Anterior cingulate cortex (tissue), 58 donors: ENCODE measurements at regions not wholly inside any gene's neighbourhood (a gene's known extent, or its start where the extent isn't known, plus 50 kb on each side); places are given as distances from the start of the nearest gene placed in this dataset.
"Not testable (repeated sequence)": the region's sequence is repeated elsewhere in the genome, so short reads cannot be mapped to it uniquely, and the experiment has no call there.

ENCODE experiments used
- DNase-seq, 58 donors: peaks; one replicate each; lab custom pipeline; 2025; lab: John Stamatoyannopoulos, UW

DNA sequence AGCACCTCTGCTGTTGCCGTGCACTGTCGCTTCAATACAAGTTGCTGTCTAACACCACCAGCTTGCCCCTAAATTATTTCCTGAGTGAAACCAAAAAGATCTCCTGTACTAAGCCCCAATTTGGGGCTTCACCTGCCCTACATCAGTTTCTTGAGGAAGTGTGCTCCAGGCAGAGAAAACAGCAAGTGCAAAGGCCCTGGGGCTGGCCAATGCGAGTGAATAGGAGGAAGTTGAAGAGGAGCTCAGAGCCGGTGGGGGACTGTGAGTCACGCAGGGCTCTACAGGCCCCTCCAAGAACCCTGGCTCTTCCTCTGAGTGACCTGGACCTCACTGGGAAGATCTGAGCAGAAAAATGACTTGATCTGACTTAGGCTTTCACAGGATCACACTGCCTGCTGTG lies 117.2 kb downstream of the IPO8 start:
- no peak for DNase-seq

DNA sequence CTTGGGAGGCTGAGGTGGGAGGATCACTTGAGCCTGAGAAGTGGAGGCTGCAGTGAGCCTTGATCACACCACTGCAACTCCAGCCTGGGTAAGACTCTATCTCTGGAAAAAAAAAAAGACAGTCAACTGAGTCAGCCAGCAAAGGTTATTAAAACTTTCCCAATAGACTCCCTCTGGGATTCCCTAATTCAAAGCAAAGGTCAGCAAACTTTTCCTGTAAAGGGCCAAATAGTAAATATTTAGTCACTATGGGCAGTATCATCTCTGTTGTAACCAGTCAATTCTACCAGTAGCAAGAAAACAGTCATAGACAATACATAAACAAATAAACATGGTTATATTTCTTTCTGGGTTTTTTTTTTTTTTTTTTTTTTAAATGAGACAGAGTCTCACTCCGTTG lies 122.5 kb downstream of the IPO8 start:
- no peak for DNase-seq

DNA sequence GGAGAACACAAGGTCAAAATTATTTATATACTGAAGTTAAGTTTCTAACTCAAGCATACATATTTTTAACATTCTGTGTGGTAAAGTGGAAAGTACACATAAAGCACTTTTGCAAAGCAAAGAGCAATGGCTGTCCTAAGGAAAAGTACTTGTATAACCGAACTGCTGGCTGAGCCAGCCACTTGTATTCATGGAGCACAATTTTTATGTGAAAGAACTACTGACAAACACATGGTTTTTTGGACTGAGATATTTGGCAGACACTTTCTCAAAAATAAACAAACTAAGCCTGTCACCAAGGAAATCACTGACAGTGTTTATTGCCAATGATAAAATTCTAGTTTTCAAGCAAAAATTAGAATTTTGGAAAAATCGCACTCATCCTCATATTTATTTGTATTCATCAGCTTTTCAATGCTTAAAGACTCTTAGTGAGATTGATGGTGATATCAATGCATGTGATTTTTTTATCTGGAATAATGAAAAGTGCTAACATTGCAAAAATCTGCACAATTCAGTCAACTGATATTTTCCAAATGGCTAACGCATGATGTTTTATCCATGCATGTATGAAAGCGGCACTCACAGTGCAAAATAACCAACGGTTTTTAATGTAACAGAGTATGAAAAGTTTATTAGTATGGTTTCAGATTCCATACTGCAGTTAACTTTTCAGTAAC lies 125.3 kb downstream of the IPO8 start:
- no peak for DNase-seq

DNA sequence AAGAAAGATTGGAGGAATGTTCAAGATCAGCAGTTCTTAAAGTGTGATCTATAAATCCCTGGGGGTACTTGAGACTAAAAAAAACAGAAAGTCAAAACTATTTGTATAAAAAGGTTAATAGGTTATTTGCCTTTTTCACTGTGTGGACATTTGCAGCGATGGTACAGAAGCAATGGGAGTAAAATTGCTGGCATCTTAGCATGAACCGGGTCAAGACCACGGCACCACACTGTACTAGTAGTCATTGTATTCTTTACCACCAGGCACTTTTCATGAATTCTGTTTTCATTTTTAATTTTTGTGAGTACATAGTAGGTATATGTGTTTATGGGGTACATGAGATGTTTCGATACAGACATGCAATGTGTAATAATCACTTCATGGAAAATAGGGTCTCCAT lies 126.2 kb downstream of the IPO8 start:
- no peak for DNase-seq

DNA sequence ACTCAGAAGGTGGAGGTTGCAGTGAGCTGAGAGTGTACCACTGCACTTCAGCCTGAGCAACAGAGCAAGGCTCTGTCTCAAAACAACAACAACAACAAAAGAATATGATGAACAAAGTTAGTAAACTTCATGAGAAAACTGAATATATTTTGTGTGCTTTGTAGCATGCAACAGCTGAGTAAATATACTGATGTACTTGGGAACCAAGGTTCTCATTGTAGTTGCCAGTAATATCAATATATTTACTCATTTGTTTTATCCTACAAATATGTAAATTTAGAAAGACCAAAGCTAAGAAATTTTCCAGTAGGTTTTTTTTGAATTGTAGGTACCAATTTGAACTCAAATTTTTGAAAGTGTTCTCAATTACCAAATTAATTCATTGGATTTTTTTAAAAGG lies 127.2 kb downstream of the IPO8 start:
- no peak for DNase-seq

DNA sequence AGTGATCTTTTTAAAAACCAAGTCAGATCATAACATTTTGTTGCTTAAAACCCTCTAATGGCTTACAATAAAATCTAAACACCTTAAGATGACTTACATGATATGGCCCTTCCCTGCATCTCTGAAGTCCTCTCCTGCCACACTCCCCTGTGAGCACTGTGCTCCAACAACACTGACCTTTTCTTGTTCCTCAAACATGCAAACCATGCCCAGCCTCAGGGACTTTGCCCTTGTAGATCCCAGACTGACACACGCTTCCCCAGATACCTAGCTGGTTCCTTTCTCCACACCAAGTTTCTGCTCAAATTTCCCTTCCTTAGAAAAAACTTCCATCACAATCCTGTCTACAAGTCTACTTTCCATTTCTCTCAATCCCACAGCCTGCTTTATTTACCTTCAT lies 128.6 kb downstream of the IPO8 start:
- DNase-seq: no peak

DNA sequence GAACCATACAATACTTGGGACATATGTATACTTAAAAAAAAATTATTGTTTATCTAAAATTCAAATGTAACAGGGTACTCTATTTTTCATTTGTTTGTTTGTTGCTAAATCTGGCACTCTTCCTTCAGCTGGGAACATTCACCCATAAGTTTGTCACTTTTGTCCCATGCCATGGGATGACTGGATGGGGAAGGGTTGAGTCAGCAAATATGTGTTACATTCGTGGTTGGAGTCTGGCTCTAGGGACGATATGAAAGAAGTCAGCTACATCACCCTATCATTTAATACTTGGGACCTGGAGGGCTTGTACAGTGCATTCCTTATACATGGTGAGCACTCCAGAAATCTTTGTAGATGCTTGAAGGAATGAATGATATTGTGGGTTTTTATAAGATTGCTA lies 131.3 kb downstream of the IPO8 start:
- no peak for DNase-seq

DNA sequence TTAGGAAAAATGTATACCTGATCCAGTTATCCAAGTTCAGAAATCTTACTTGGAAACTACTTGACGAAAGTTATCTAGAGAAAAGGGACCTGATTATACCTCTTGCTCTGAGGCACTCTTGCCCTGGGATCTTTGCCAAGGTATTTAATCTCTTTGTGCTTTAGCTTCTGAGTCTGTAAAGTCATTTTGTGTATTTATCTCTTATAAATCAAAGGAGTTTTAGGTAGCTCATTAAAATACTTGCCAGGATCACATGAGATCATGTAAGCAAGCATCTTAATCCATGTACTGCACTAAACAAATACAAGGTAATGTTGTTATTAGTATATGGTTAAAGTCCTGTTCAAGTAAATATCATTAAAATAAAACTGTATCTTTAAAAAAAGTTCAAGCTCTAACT lies 147.5 kb downstream of the IPO8 start:
- no peak for DNase-seq

DNA sequence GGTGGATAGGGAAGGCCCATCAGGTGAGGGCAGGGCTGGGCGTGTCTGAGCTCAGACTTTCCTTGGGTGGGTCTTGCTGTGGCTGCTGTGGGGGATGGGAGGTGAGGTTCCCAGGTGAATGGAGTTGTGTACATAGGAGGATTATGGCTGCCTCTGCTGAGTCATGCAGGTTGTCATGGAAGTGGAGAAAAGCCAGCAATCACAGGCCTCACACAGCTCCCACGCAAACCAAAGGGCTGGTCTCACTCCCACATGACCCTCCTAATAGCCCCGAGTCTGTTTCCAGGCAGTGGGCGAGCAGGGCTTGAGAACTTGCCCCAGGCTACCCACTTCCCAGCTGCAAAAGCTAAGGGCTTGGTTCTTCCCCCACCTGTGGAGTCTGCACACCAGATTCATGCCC lies 149.5 kb downstream of the IPO8 start:
- no peak for DNase-seq

DNA sequence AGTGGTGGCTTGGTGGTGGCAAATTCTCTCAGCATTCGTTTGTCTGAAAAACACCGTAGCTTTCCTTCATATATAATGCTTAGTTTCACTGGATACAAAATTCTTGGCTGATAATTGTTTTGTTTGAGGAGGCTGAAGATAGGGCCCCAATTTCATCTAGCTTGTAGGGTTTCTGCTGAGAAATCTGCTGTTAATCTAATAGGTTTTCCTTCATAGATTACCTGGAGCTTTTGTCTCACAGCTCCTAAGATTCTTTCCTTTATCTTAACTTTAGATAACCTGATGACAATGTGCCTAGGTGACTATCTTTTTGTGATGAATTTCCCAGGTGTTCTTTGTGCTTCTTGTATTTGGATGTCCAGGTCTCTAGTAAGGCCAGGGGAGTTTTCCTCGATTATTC lies 151.0 kb downstream of the IPO8 start:
- not testable (repeated sequence) for DNase-seq

DNA sequence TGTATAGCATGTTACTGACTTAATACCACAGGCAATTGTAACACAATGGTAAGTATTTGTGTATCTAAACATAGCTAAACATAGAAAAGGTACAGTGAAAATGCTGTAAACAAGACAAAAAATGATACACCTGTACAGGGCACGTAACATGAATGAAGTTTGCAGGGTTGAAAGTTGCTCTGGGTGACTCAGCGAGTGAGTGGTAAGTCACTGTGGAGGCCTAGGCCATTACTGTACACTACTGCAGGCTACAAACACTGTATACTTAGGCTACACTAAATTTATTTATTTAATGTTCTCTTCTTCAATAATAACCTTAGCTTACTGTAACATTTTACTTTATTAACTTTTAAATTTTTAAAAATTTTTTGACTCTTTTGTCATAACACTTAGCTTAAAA lies 158.4 kb downstream of the IPO8 start:
- DNase-seq: no peak

DNA sequence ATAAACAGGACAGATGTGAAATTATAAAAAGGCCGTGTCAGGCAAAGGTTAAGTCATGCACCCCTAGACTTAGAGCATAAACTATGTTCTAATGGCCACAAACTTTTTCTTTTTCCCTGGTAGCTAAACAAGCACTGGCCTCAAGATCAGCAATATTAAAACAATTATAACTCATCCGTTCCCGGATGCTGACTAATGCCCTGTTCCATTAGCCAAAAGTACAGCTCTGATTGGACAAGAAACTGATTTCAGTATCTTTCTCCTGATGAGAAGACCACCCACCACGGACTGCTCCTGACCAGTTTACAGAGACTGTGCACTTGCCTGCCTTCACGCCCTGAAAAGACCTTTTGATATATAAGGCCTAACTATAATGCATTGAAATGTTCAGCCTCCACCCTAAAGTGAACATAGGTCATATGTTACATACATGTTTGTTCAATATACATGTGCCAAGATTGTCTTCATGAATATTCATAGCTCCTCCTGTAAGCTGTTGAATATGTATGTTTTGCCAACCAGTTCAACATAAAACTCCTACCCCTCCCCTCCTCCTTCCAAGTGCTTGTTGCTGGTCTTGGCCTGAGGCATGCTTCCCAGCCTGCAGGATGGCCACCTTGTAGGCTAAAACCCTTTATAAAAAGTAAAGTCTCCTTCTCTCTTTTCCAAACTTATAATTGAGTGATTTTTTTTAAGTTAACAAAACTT lies 162.0 kb downstream of the IPO8 start:
- no peak for DNase-seq

DNA sequence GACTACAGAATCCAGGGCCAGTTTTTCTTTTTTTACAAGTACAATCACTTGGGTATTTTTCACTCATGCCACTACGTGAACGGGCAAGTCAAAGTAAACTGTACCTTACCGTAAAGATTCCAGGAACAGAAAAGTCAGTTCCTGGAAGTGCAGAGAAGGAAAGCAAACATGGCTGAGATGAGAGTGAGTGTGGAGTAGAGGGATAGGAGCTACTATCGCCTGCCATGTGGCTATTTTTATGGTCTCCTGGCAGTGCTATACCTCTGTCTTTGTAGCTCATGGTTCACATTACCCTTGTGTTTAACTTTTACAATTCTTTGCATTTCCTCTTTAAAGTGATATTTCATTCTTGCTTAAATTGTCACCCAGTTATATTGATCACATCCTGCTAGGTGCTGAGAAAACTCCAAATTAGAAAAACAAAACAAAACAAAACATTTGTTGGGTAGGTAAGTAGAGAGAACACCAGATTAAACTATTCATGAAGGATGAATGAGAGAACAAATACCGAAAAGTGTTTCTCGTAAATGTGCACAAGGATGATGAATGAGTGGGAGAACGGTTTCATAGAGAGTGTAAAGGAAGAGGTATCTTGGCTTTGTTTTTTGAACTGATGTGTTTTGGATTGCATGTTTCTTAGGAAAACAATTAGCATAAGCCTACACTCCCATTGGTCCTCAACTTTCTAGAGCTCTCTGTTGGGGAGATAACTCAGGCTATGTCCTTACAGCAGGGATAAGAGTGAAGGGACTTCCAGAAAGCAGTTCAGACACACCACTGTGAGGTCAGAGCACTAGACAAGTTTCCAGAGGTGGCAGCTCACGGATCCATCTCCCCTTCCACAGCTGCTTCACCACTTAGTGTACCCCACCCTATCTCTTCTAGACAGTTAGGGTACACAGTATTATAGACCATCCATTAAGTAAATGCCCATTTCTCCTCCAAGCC lies 163.7 kb downstream of the IPO8 start:
- no peak for DNase-seq

DNA sequence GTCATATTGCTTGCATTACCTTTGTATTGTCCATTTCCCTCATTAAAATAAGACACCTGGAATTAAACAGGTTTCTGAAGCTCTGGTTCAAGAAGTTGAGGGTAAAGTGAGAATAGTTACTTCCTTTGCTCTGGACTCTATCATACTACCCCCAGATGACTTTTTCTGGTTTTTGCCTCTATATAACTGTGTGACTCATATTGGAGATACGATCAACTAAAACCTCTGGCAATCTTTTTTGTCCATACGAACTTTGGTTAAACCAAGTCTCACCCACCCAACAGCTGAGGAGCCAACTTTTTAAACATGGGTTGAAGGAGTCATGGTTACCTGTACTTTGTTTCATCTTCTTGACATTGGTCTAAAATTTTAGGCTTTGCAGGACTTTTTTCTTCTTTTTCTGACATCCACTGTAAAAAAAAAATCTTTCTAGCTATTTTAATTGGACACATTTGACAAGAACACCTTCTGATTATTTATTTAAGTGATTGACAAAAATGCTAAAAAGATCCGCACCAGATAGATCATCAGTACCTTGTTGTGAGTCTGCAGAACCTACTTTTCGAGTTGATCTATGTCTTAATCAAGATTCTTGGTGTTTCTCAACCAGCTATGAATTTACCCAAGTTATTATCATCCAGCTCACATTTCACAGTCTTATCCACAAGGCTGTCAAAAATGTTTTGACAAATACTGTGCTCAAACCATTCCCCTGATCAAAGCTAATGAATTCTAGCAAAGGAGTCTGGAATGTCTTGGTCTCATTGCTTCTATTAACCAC lies 166.0 kb downstream of the IPO8 start:
- no peak for DNase-seq

DNA sequence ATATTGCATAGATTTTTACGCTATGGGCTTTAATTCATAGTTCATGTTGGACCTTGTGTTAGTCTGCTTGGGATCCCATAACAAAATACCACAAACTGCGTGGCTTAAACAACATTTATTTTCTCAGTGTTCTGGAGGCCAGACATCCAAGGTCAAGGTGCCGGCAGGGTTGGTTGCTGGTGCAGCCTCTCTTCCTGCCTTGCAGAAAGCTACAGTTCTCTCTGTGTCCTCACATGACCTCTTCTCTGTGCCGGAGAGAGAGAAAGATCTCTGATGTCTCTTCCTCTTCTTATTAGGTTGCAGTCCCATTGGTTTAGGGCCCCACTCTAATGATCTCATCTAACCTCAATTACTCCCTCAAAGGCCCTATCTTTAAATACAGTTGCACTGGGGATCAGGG lies 170.5 kb downstream of the IPO8 start:
- DNase-seq: no peak

DNA sequence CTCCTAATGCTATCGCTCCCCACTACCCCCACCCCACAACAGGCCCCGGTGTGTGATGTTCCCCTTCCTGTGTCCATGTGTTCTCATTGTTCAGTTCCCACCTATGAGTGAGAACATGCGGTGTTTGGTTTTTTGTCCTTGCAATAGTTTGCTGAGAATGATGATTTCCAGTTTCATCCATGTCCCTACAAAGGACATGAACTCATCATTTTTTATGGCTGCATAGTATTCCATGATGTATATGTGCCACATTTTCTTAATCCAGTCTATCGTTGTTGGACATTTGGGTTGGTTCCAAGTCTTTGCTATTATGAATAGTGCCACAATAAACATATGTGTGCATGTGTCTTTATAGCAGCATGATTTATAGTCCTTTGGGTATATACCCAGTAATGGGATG lies 175.4 kb downstream of the IPO8 start:
- not testable (repeated sequence) for DNase-seq

DNA sequence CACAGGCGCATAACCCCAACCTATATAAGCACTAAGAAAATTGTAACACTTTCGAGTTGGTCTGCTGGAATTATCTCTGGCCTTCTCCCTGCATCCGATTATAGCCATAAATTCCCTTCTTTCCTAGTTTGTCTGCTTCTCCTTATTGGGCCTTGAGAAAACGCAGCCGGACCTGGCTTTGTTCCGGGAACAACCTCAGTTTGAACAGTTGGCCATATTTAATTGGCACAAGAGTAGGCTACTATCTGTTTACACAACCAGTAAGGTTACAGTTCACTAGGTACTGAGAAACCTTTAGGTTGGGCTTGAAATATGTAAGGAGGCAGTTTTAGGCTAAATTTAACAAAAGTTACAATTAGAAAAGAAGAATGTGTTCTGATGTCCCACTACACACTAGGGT lies 176.1 kb downstream of the IPO8 start:
- DNase-seq: no peak

DNA sequence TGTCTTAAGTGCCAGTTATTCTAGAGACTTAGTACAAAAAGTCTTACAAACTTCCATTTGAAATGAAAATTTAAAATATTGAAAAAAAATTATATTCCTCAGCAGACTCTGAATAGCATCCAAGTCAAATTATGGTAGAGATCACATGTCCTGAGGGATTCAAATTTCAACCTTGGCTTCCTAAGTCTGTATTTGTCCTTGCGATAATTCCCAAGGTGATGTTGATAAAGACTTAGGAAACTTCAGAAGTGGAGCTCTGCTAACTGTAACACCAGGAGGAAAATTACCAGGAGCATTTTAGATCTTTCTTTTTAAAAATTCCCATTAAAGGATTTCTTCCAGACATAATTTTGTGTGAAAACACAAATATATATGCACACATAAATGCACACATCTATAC lies 178.3 kb downstream of the IPO8 start:
- DNase-seq: no peak

DNA sequence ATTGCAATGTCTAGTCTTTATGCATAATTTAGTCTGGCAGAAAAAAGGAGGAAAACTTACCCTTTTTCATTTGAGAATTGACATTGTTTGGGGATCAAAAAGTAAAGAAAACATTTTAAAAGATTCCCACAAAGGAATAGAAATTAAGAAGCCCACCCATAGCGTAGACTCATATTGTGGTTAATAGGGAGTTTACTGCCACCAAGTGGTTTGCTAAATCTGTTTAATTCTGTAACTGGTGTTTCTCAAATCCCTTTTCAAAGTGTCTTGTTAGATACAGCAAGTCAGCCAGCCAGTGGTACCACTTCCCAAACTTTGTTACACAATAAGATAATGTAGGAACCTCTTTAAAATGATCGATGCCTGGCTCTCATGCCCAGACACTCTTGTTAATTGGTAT lies 180.3 kb downstream of the IPO8 start:
- peak in 2 of 58 donors; percentile 1 to 7 for DNase-seq

DNA sequence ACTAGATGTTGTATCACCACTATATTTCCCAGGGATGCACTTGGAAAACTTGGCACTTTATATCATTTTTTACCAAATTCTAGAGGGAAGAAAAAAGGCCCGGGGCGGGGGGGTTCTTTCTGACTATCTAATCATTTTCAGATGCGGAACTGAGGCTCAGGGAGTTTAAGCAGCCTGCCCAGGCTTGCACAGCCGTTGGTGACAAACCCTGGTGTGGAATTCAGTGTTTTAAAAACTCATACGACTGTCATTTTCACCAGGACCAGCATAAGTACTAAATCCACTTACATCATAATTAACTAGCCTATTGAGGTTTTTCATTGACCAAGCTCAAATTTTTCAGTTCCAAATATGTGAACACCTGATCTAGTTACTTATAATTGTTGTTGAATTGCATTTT lies 181.0 kb downstream of the IPO8 start:
- no peak for DNase-seq
